ENCODE measurements at regions not wholly inside any gene's neighbourhood (a gene's known extent, or its start where the extent isn't known, plus 50 kb on each side); places are given as distances from the start of the nearest gene placed in this dataset.

- Histone ChIP-seq H3K23me2 (ENCODE audit: low read depth, low read length) (no peaks in the 10 kb centered on the region), H3K4ac (replicated peaks; ENCODE audit: insufficient read length, low read depth, low read length) (no peak overlapping the region), H3K56ac (replicated peaks; ENCODE audit: insufficient read length, low read depth, low read length) (no peak overlapping the region), H2AFZ (ENCODE audit: low read length) (no peak overlapping the region), H3K79me1 (ENCODE audit: low read depth, low read length) (no peaks in the 10 kb centered on the region), H3K27ac (ENCODE audit: low read depth, low read length) (no peak overlapping the region), H3K4me1 (replicated peaks in 1 of 4; ENCODE audit: control insufficient read depth in 3 of 4, insufficient read depth in 4 of 4, low read length in 3 of 4) (no peaks in the 10 kb centered on the region), H3K4me3 (ENCODE audit: extremely low read depth in 1 of 4, insufficient read depth in 2 of 4, low read depth in 3 of 4, low read length in 4 of 4) (no peak overlapping the region), H4K8ac (ENCODE audit: extremely low read depth, insufficient read depth, low read length) (no peak overlapping the region), H2BK15ac (ENCODE audit: low read length) (no peak overlapping the region), H3K79me2 (ENCODE audit: control insufficient read depth in 1 of 2, insufficient read depth in 2 of 2, low read length in 2 of 2) (no peaks in the 10 kb centered on the region), H3K9ac (replicated peaks in 1 of 4; ENCODE audit: extremely low read depth in 1 of 4, low read depth in 3 of 4, low read length in 3 of 4) (no peak overlapping the region), H2BK12ac (ENCODE audit: low read depth, low read length) (no peak overlapping the region), H4K20me1 (replicated peaks in 1 of 2; ENCODE audit: control insufficient read depth in 1 of 2, insufficient read depth in 2 of 2, low read length in 2 of 2) (no peaks in the 10 kb centered on the region), H2AK5ac (ENCODE audit: low read depth, low read length) (no peak overlapping the region), H3K4me2 (ENCODE audit: insufficient read depth in 1 of 2, low read depth in 2 of 2, low read length in 2 of 2) (no peak overlapping the region), H3K23ac (ENCODE audit: insufficient read length) (no peak overlapping the region), H3K27me3 (replicated peaks in 1 of 4; ENCODE audit: control insufficient read depth in 3 of 4, extremely low read depth in 1 of 4, insufficient read depth in 3 of 4, low read length in 3 of 4) (no peaks in the 10 kb centered on the region), H2BK5ac (ENCODE audit: low read depth, low read length) (no peak overlapping the region), H3K36me3 (ENCODE audit: control insufficient read depth in 2 of 4, insufficient read depth in 4 of 4, low read length in 3 of 4) (no peaks in the 10 kb centered on the region), H3K18ac (ENCODE audit: extremely low read depth, low read length) (no peak overlapping the region), H2BK120ac (replicated peaks; ENCODE audit: low read depth, low read length) (no peak overlapping the region), H4K5ac (ENCODE audit: insufficient read length, low read depth, low read length) (no peak overlapping the region), H2BK20ac (ENCODE audit: low read length) (no peak overlapping the region), H3K9me3 (ENCODE audit: insufficient read depth in 2 of 2, low read depth in 1 of 2, low read length in 1 of 2) (peaks cover 2 to 29% of the 10 kb centered on the region in 2 experiments; a peak in 3 of 4 replicates), H4K91ac (replicated peaks; ENCODE audit: insufficient read length, low read length) (no peak overlapping the region), H3K14ac (ENCODE audit: insufficient read length) (no peak overlapping the region)
- TF ChIP-seq NANOG (IDR thresholded peaks at IDR 0.05; ENCODE audit: insufficient read depth, low read depth, low read length, poor library complexity, severe bottlenecking): no peak
- no peak for TF ChIP-seq E2F6 (IDR thresholded peaks at IDR 0.05)
- TF ChIP-seq RAD21 (IDR thresholded peaks at IDR 0.05 in 1 of 2, conservative IDR thresholded peaks at IDR 0.05 in 1 of 2; ENCODE audit: low read depth in 2 of 2, low read length in 2 of 2): no peak
- 80% methylated on average over 11 of the region's 11 CpGs; no CpG with 5 or more reads in 1 of the 2 experiments for WGBS, 2 experiments (ENCODE audit: extremely low coverage in 1 of 2, insufficient coverage in 1 of 2, insufficient read length in 1 of 2, insufficient replicate concordance in 2 of 2, low coverage in 1 of 2, low lambda C conversion rate in 2 of 2, missing lambda C conversion rate in 1 of 2)
- DNase-seq (ENCODE audit: low read depth in 1 of 2, low spot score in 2 of 2): no peak
- CTCF ChIA-PET (ENCODE audit: partially characterized antibody): interaction anchor here (0.8 kb wide), 1 partner anchor 13 kb away, joined by 3 read pairs; no protein-coding TSS in a partner anchor
- POLR2A ChIA-PET (ENCODE audit: partially characterized antibody): no interaction called here
- no peak for FAIRE-seq
These were observed 141.6 kb downstream of the RTP5 start for GRCh38 chr2:242011167-242011513.

Data from H1 (cell line).